Nephron progenitor cell (in vitro differentiated cells): ENCODE measurements at regions not wholly inside any gene's neighbourhood (a gene's known extent, or its start where the extent isn't known, plus 50 kb on each side); places are given as distances from the start of the nearest gene placed in this dataset.

ENCODE experiments used
- DNase-seq: peaks from one replicate; pipeline ENCODE4 v3.0.0; 2021
- H3K27ac Mint-ChIP-seq: 2 replicates; pipeline ENCODE4 v1.8.0; 2021; ENCODE audit warnings: mild to moderate bottlenecking, moderate library complexity, mixed read lengths
- H3K27me3 Mint-ChIP-seq: 2 replicates; pipeline ENCODE4 v1.8.0; 2021; ENCODE audit warnings: mild to moderate bottlenecking, low read depth, mixed read lengths; ENCODE audit not compliant: poor library complexity
- H3K36me3 Mint-ChIP-seq: 2 replicates; pipeline ENCODE4 v1.8.0; 2021; ENCODE audit warnings: low read depth, mixed read lengths
- H3K4me1 Mint-ChIP-seq: 2 replicates; pipeline ENCODE4 v1.8.0; 2021; ENCODE audit warnings: mixed read lengths
- H3K4me3 Mint-ChIP-seq: 2 replicates; pipeline ENCODE4 v1.8.0; 2021; ENCODE audit warnings: mild to moderate bottlenecking, moderate library complexity, mixed read lengths
- H3K9me3 Mint-ChIP-seq: 2 replicates; pipeline ENCODE4 v1.8.0; 2021; ENCODE audit warnings: mild to moderate bottlenecking, moderate library complexity, mixed read lengths
- TF ChIP-seq, protein P1 (sequence below): fragments of 200-600 bp; sonication (generic); IDR thresholded peaks from 2 replicates; pipeline ENCODE4 v1.5.0; 2021; ENCODE audit warnings: antibody characterized with exemption

DNA sequence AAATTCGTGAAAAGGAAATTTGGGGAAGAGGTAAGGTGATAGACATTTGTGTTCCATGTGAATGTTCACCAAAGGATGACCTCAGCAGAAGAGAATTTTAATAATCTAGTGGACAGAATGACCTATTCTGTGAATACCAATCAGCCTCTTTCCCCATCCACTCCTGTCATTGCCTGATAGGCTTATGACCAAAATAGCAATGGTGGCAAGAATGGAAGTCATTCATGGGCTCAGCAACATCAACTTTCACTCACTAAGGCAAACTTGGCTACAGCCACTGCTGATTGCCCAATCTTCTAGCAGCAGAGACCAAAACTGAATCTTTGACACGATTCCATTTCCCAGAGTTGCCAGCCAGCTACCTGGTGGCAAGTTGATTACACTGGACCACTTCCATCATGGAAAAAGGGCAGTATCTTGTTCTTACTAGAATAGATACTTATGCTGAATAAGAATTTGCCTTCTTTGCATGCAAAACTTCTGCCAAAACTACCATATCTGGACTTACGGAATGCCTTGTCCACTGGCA lies 348.7 kb upstream of the PBX1 start:
- Mint-ChIP-seq H3K4me1 (peaks cover 5% of the 10 kb centered on the region), H3K36me3 (peaks cover under 1% of the 10 kb centered on the region), H3K9me3 (peaks cover 5% of the 10 kb centered on the region), H3K4me3 (no peak overlapping the region), H3K27me3 (no peaks in the 10 kb centered on the region), H3K27ac (no peak overlapping the region)
- TF ChIP-seq, protein P1, sequence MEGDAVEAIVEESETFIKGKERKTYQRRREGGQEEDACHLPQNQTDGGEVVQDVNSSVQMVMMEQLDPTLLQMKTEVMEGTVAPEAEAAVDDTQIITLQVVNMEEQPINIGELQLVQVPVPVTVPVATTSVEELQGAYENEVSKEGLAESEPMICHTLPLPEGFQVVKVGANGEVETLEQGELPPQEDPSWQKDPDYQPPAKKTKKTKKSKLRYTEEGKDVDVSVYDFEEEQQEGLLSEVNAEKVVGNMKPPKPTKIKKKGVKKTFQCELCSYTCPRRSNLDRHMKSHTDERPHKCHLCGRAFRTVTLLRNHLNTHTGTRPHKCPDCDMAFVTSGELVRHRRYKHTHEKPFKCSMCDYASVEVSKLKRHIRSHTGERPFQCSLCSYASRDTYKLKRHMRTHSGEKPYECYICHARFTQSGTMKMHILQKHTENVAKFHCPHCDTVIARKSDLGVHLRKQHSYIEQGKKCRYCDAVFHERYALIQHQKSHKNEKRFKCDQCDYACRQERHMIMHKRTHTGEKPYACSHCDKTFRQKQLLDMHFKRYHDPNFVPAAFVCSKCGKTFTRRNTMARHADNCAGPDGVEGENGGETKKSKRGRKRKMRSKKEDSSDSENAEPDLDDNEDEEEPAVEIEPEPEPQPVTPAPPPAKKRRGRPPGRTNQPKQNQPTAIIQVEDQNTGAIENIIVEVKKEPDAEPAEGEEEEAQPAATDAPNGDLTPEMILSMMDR: no peak
- no peak for DNase-seq

DNA sequence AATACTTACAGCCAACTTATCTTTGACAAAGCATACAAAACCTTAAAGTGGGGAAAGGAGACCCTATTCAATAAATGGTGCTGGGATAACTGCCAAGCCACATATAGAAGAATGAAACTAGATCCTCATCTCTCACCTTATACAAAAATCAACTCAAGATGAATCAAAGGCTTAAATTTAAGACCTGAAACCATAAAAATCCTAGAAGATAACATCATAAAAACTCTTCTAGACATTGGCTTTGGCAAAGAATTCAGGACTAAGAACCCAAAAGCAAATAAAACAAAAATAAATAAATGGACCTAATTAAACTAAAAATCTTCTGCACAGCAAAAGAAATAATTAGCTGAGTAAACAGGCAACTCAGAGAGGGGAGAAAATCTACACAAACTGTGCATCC lies 335.6 kb upstream of the PBX1 start:
- Mint-ChIP-seq H3K27me3 (no peaks in the 10 kb centered on the region), H3K27ac (no peak overlapping the region), H3K4me1 (no peaks in the 10 kb centered on the region), H3K36me3 (no peaks in the 10 kb centered on the region), H3K9me3 (peaks cover 15% of the 10 kb centered on the region), H3K4me3 (no peak overlapping the region)
- TF ChIP-seq, protein P1: no peak
- DNase-seq: no peak

DNA sequence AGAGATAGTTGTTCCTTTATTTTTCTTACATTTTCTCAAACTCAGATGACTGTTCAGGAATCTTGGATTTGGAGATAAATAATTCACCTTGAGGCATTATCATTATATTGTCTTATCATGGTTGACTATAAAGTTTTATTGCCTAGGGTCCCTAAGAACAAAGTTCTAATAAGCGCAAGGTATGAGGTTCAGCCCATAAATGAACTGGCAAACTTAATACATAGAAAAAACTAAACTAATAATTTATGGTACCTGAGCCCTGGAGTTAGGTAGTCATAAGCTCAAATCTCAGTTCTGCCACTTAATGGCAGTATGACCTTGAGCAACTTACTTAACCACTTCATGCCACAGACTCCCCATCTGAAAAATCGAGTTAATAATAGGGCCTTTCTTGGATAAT lies 334.0 kb upstream of the PBX1 start:
- Mint-ChIP-seq H3K36me3 (no peaks in the 10 kb centered on the region), H3K27ac (no peak overlapping the region), H3K4me1 (peaks cover 6% of the 10 kb centered on the region), H3K27me3 (no peaks in the 10 kb centered on the region), H3K9me3 (peaks cover 7% of the 10 kb centered on the region), H3K4me3 (no peak overlapping the region)
- no peak for DNase-seq
- TF ChIP-seq, protein P1: no peak

DNA sequence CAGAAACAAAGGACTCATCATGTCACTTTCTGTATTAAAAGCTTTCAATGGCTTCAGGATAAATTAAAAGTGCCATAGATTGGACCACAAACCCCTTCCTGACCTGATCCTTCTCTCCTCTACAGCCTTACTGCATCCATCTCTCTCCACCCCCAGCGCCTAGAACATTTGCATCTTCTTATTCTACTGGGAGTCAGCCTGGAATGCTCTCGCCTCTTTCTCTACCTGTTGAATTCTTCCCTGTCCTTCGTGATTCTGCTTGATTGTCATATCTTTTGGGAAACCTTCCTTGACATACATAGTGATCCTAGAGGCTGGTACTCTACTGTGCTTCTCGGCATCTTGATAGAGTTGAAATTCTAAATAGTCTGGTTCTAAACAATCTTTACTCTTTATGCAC lies 332.0 kb upstream of the PBX1 start:
- TF ChIP-seq, protein P1: no peak
- Mint-ChIP-seq H3K27ac (no peak overlapping the region), H3K27me3 (no peaks in the 10 kb centered on the region), H3K36me3 (no peaks in the 10 kb centered on the region), H3K4me1 (peaks cover 6% of the 10 kb centered on the region), H3K4me3 (no peak overlapping the region), H3K9me3 (peaks cover 3% of the 10 kb centered on the region)
- no peak for DNase-seq

DNA sequence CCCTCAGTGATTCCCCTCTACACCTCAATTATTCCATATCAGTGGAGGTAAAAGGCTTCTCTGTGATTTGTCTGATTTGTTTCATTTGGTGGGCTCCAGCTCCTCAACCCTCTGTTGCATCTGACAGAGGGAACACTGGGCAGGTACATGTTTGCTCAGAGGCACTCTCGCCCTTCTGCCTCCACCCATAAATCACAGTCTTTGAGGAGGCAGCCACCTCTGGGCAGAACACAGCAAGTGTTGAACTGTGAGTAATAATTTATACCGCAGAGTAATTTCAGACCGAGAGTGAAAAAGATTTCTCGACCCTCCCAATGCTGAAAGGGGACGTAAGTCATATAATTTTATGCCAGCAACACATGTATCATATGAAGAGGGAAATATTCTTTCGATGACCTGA lies 330.1 kb upstream of the PBX1 start:
- peaks cover 6% of the 10 kb centered on the region for H3K4me1 Mint-ChIP-seq
- no peaks in the 10 kb centered on the region for H3K36me3 Mint-ChIP-seq
- TF ChIP-seq, protein P1: no peak
- no peak overlapping the region for H3K4me3 Mint-ChIP-seq
- no peak overlapping the region for H3K27ac Mint-ChIP-seq
- H3K9me3 Mint-ChIP-seq: no peaks in the 10 kb centered on the region
- no peaks in the 10 kb centered on the region for H3K27me3 Mint-ChIP-seq
- DNase-seq: peak; percentile 14

DNA sequence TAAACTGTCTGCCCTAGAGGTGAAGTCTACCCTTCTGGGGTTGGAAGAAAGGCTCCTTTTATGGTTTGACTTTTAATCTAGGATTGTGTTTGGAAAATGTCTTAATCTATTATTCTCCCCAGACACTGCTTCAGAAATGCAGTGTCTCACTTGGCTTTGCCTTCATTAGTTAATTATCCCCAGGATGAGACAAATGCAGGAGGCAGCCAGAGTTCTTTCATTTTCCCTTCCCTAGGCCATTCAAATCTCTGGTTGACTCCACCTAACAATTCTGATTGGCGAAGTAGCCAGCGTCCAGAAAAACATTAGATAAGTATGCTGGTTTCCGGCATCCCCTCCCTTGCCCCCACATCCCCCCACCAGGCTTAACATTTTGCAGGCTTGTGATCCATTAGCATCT lies 325.8 kb upstream of the PBX1 start:
- Mint-ChIP-seq H3K36me3 (no peaks in the 10 kb centered on the region), H3K9me3 (peaks cover 13% of the 10 kb centered on the region), H3K4me1 (peaks cover 6% of the 10 kb centered on the region), H3K27ac (no peak overlapping the region), H3K4me3 (no peak overlapping the region), H3K27me3 (no peaks in the 10 kb centered on the region)
- TF ChIP-seq, protein P1: no peak
- no peak for DNase-seq
